ENCODE measurements at regions not wholly inside any gene's neighbourhood (a gene's known extent, or its start where the extent isn't known, plus 50 kb on each side); places are given as distances from the start of the nearest gene placed in this dataset.

GRCh38 chr22:48534395-48534958 lies 1293.2 kb downstream of the BRD1 start:
- TF ChIP-seq CTCF (IDR thresholded peaks at IDR 0.05 in 8 of 11, conservative IDR thresholded peaks at IDR 0.05 in 3 of 11) (no peak), POLR2AphosphoS5 (IDR thresholded peaks at IDR 0.05) (no peak), POLR2A (IDR thresholded peaks at IDR 0.05) (no peak)

Data from spleen (tissue), 7 donors.